Astrocyte (in vitro differentiated cells and primary cell): ENCODE measurements at regions not wholly inside any gene's neighbourhood (a gene's known extent, or its start where the extent isn't known, plus 50 kb on each side); places are given as distances from the start of the nearest gene placed in this dataset.

Experiments
- DNase-seq: peaks from one replicate; pipeline ENCODE4 v3.0.0-alpha.2; 2010; ENCODE audit warnings: low read depth
- FAIRE-seq: peaks from 2 replicates; lab custom pipeline; 2011; peaks lifted over from hg19 to GRCh38; lab: Jason Lieb, UNC
- H2AFZ ChIP-seq: 2 replicates; pipeline ENCODE4 v1.6.0; 2012; ENCODE audit warnings: low read depth, low read length, inconsistent platforms
- H3K27ac ChIP-seq: 2 replicates; pipeline ENCODE4 v1.5.1; 2011; ENCODE audit warnings: low read depth, low read length, inconsistent platforms
- H3K27me3 ChIP-seq: 2 replicates; pipeline ENCODE4 v1.6.0; 2011; ENCODE audit warnings: low read length, inconsistent platforms; ENCODE audit not compliant: insufficient read depth
- H3K36me3 ChIP-seq: 2 replicates; pipeline ENCODE4 v1.5.1; 2011; ENCODE audit warnings: low read length, inconsistent platforms; ENCODE audit not compliant: insufficient read depth
- H3K4me1 ChIP-seq: 2 replicates; pipeline ENCODE4 v1.5.1; 2011; ENCODE audit warnings: low read length, inconsistent platforms; ENCODE audit not compliant: insufficient read depth
- H3K4me2 ChIP-seq: 2 replicates; pipeline ENCODE4 v1.6.0; 2012; ENCODE audit warnings: low read length, inconsistent platforms
- H3K4me3 ChIP-seq: 2 replicates; pipeline ENCODE4 v1.5.1; 2011; ENCODE audit warnings: low read depth, mild to moderate bottlenecking, low read length, inconsistent platforms; ENCODE audit not compliant: insufficient read depth
- H3K79me2 ChIP-seq: 2 replicates; pipeline ENCODE4 v1.6.0; 2012; ENCODE audit warnings: mild to moderate bottlenecking, low read length, inconsistent platforms; ENCODE audit not compliant: insufficient read depth
- H3K9ac ChIP-seq: 2 replicates; pipeline ENCODE4 v1.6.0; 2012; ENCODE audit warnings: mild to moderate bottlenecking, low read length, inconsistent platforms
- H3K9me3 ChIP-seq: 2 replicates; pipeline ENCODE4 v1.5.1; 2012; ENCODE audit warnings: low read depth, mild to moderate bottlenecking, low read length, inconsistent platforms; ENCODE audit not compliant: insufficient read depth
- H4K20me1 ChIP-seq: 2 replicates; pipeline ENCODE4 v1.6.0; 2012; ENCODE audit warnings: low read length, inconsistent platforms; ENCODE audit not compliant: insufficient read depth
- H3K27ac Mint-ChIP-seq: one replicate; pipeline ENCODE4 v1.8.0; 2021; ENCODE audit warnings: mild to moderate bottlenecking, mixed read lengths; ENCODE audit not compliant: unreplicated experiment
- H3K27me3 Mint-ChIP-seq: one replicate; pipeline ENCODE4 v1.8.0; 2021; ENCODE audit warnings: low read depth, mixed read lengths; ENCODE audit not compliant: unreplicated experiment
- H3K36me3 Mint-ChIP-seq: one replicate; pipeline ENCODE4 v1.8.0; 2021; ENCODE audit warnings: low read depth, mixed read lengths; ENCODE audit not compliant: unreplicated experiment
- H3K4me1 Mint-ChIP-seq: one replicate; pipeline ENCODE4 v1.8.0; 2021; ENCODE audit warnings: low read depth, mixed read lengths; ENCODE audit not compliant: unreplicated experiment
- H3K4me3 Mint-ChIP-seq: one replicate; pipeline ENCODE4 v1.8.0; 2021; ENCODE audit warnings: mild to moderate bottlenecking, moderate library complexity, mixed read lengths; ENCODE audit not compliant: unreplicated experiment
- H3K9me3 Mint-ChIP-seq: one replicate; pipeline ENCODE4 v1.8.0; 2021; ENCODE audit warnings: mild to moderate bottlenecking, mixed read lengths; ENCODE audit not compliant: unreplicated experiment
- EZH2 ChIP-seq: IDR thresholded peaks from 2 replicates; pipeline ENCODE4 v1.6.1; 2012; ENCODE audit warnings: mild to moderate bottlenecking, low read length, inconsistent platforms; ENCODE audit not compliant: insufficient read depth
- TF ChIP-seq, protein P1 (sequence below): IDR thresholded peaks from 2 replicates; pipeline ENCODE4 v1.5.1; 2011; ENCODE audit warnings: low read depth, mild to moderate bottlenecking, inconsistent platforms, low read length, moderate library complexity; ENCODE audit not compliant: insufficient read depth

DNA sequence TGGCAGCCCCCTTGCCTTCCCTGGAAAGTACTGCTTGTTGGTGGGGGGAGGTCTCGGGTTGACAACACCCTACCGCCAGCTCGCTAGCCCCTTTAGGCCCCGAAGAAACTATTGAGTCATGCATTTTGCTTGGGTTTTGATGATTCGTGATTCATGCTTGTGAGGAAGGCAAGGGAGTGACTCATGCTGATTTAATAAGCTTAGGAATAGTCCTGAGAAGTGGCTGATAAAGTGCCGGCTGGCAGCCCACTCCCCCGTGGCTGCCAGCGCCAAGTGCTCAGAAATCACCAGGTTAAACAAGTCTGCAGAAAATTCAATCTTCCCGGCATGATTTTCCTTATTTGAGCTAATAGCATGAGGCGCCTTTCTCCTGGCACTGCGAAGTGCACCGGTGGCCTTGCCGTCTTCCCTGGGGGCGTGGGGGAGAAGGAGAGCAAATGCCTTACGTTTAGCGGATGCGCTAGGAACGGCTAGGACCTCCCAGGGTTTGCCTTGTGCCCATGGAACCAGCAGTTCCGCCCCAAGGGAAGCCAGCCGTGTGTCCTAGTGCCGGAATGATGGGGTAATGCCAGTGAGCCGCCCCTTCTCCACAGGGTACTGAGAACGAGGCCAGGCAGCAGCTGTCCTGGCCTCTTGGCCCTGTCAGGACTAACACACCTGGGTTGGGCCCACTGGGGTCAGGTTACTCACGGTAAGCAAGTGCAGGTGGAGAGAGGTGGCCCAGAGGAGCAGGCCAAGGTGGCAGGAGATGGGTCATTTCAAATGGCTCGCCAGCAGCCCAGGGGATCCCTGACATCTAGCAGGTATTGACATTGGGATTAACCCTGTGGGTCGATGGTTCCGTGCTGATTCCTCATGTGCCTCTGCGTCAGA is 151.9 kb downstream of the MACROH2A1 start:
- DNase-seq: peak; percentile 97
- H3K27me3 Mint-ChIP-seq: no peaks in the 10 kb centered on the region
- no peaks in the 10 kb centered on the region for H3K36me3 ChIP-seq
- H4K20me1 ChIP-seq: no peaks in the 10 kb centered on the region
- no peak overlapping the region for H3K4me3 Mint-ChIP-seq
- H3K4me1 Mint-ChIP-seq: peaks cover 34% of the 10 kb centered on the region
- H3K9ac ChIP-seq: peak overlapping the region; percentile 47
- H3K27ac Mint-ChIP-seq: peak overlapping the region; percentile 86
- peaks cover 42% of the 10 kb centered on the region for H3K4me1 ChIP-seq
- peak overlapping the region; percentile 46 for H2AFZ ChIP-seq
- H3K9me3 Mint-ChIP-seq: peaks cover 6% of the 10 kb centered on the region
- peak overlapping the region; percentile 87 for H3K27ac ChIP-seq
- H3K4me2 ChIP-seq: peak overlapping the region; percentile 74
- H3K4me3 ChIP-seq: peak overlapping the region; percentile 30
- H3K79me2 ChIP-seq: no peaks in the 10 kb centered on the region
- peak; percentile 87 for FAIRE-seq
- no peaks in the 10 kb centered on the region for H3K27me3 ChIP-seq
- no peaks in the 10 kb centered on the region for H3K9me3 ChIP-seq
- no peak for TF ChIP-seq EZH2
- TF ChIP-seq, protein P1, sequence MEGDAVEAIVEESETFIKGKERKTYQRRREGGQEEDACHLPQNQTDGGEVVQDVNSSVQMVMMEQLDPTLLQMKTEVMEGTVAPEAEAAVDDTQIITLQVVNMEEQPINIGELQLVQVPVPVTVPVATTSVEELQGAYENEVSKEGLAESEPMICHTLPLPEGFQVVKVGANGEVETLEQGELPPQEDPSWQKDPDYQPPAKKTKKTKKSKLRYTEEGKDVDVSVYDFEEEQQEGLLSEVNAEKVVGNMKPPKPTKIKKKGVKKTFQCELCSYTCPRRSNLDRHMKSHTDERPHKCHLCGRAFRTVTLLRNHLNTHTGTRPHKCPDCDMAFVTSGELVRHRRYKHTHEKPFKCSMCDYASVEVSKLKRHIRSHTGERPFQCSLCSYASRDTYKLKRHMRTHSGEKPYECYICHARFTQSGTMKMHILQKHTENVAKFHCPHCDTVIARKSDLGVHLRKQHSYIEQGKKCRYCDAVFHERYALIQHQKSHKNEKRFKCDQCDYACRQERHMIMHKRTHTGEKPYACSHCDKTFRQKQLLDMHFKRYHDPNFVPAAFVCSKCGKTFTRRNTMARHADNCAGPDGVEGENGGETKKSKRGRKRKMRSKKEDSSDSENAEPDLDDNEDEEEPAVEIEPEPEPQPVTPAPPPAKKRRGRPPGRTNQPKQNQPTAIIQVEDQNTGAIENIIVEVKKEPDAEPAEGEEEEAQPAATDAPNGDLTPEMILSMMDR: no peak
- H3K36me3 Mint-ChIP-seq: no peaks in the 10 kb centered on the region

DNA sequence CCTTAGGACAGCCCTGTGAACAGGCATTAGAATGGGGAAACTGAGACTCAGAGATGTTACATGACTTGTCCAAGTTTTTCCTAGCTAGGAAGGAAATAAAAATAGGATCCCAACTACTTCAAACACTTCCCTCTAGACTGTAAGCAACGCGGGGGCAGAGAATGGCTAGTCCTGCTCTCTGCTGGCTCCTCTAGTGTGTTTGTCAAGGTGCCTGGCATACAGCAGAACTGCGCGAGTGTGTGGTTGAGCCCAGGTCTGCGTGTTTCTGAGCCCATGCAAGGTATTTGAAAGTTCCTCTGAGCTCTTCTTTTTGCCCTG is 152.5 kb downstream of the MACROH2A1 start:
- Histone ChIP-seq H4K20me1 (no peaks in the 10 kb centered on the region), H3K27ac (peak overlapping the region; percentile 87), H3K27me3 (no peaks in the 10 kb centered on the region), H3K4me1 (peaks cover 47% of the 10 kb centered on the region), H3K79me2 (no peaks in the 10 kb centered on the region), H3K9ac (peak overlapping the region; percentile 47), H3K4me3 (peak overlapping the region; percentile 22), H3K9me3 (no peaks in the 10 kb centered on the region), H2AFZ (peak overlapping the region; percentile 46), H3K36me3 (no peaks in the 10 kb centered on the region), H3K4me2 (peak overlapping the region; percentile 74)
- Mint-ChIP-seq H3K4me1 (peaks cover 40% of the 10 kb centered on the region), H3K27me3 (no peaks in the 10 kb centered on the region), H3K36me3 (no peaks in the 10 kb centered on the region), H3K27ac (peak overlapping the region; percentile 86), H3K9me3 (peaks cover 6% of the 10 kb centered on the region), H3K4me3 (no peak overlapping the region)
- FAIRE-seq: peak; percentile 13
- TF ChIP-seq, protein P1: no peak
- TF ChIP-seq EZH2: no peak
- DNase-seq: no peak
